ENCODE measurements at regions not wholly inside any gene's neighbourhood (a gene's known extent, or its start where the extent isn't known, plus 50 kb on each side); places are given as distances from the start of the nearest gene placed in this dataset.

DNA sequence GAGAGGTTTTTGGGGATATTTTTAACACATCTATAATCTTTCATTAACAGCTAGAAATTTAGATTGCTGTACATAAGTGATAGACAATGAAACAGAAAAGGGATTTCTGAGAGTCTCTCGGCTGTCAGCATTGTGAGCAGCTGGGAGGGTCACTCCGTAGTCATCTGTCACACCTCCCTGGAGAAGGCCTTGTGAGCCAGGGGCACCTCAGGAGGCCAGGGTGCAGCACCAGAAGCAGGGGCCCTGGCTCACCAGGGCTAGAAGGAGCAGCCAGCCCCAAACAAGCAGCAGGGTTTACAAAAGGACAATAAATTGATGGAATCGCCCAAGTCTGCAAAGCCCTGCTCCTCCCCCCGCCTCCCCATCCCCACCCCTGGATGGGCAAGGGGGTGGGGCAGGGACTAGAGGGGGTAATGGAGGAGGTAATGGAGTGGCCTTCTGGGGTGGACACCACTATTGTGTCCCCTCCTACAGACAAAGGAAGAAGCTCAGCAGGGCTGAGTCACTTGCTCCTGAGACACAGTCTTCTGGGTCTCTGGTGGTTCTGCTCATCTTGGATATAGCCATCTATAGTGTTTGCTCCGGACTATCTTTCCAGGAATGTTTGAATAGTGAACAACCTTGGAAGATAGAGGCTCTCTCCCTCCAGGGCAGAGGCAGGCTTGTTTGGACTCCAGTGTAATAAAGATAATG is 263.4 kb downstream of the NPHP4 start:
- intact Hi-C loops (cut with micrococcal nuclease): no loop called here
- Histone ChIP-seq H3K4me3 (replicated peaks in 1 of 2; ENCODE audit: low read depth in 1 of 2, low read length in 2 of 2) (no peak overlapping the region), H3K4me2 (ENCODE audit: low read length) (no peak overlapping the region), H3K9ac (ENCODE audit: low read length) (no peak overlapping the region), H3K27ac (ENCODE audit: low read depth, low read length) (no peak overlapping the region), H2AFZ (ENCODE audit: low read depth, low read length, poor library complexity, severe bottlenecking) (no peak overlapping the region), H3K36me3 (ENCODE audit: control insufficient read depth in 1 of 2, insufficient read depth in 2 of 2, low read length in 2 of 2) (no peaks in the 10 kb centered on the region), H3K27me3 (ENCODE audit: insufficient read depth, low read length) (peaks cover 21% of the 10 kb centered on the region), H3K9me2 (ENCODE audit: insufficient read depth) (no peaks in the 10 kb centered on the region), H3K79me2 (ENCODE audit: insufficient read depth, low read length) (no peaks in the 10 kb centered on the region), H3K4me1 (ENCODE audit: control insufficient read depth in 1 of 2, insufficient read depth in 2 of 2, low read length in 2 of 2) (no peaks in the 10 kb centered on the region), H3K9me3 (ENCODE audit: control insufficient read depth in 1 of 2, insufficient read depth in 1 of 2, low read depth in 1 of 2, low read length in 2 of 2) (no peaks in the 10 kb centered on the region), H4K20me1 (ENCODE audit: insufficient read depth) (no peaks in the 10 kb centered on the region)
- ChIA-PET CTCF (interaction anchor here (1.1 kb wide), 1 partner anchor 17 kb away, joined by 6 read pairs; no protein-coding TSS in a partner anchor), POLR2A (no interaction called here), RAD21 (ENCODE audit: low non-redundant PET in 1 of 2, low total read pairs in 2 of 2, uncharacterized antibody in 2 of 2, unreplicated experiment in 2 of 2) (no interaction called here)
- DNase-seq (ENCODE audit: low read depth, low spot score) (no peak), ATAC-seq (no peak)
- no TSS peak for BruUV-seq (replicated peaks)
- TF ChIP-seq RAD21 (IDR thresholded peaks at IDR 0.05; ENCODE audit: low read depth) (no peak), ZNF274 (IDR thresholded peaks at IDR 0.05; ENCODE audit: low read depth, low read length) (no peak), SRF (IDR thresholded peaks at IDR 0.05; ENCODE audit: low read depth) (no peak), ZFX (IDR thresholded peaks at IDR 0.05) (no peak), YY1 (IDR thresholded peaks at IDR 0.05; ENCODE audit: extremely low read depth, insufficient replicate concordance, low read depth, low read length) (no peak), EZH2phosphoT487 (IDR thresholded peaks at IDR 0.05; ENCODE audit: borderline replicate concordance) (no peak), EZH2 (IDR thresholded peaks at IDR 0.05) (no peak), CTCF (IDR thresholded peaks at IDR 0.05 in 2 of 3, conservative IDR thresholded peaks at IDR 0.05 in 1 of 3; ENCODE audit: borderline replicate concordance in 1 of 3, insufficient read depth in 1 of 3, low read depth in 2 of 3, low read length in 2 of 3) (no peak), POLR2AphosphoS5 (IDR thresholded peaks at IDR 0.05; ENCODE audit: low read depth, low read length) (no peak), CEBPB (IDR thresholded peaks at IDR 0.05; ENCODE audit: low read depth) (no peak), FOSL1 (IDR thresholded peaks at IDR 0.05; ENCODE audit: low read depth) (no peak), EGR1 (IDR thresholded peaks at IDR 0.05; ENCODE audit: low read depth) (no peak), SP1 (IDR thresholded peaks at IDR 0.05; ENCODE audit: low read depth) (no peak), CBX3 (IDR thresholded peaks at IDR 0.05; ENCODE audit: low read depth) (no peak)
- TF ChIP-seq, protein P1, sequence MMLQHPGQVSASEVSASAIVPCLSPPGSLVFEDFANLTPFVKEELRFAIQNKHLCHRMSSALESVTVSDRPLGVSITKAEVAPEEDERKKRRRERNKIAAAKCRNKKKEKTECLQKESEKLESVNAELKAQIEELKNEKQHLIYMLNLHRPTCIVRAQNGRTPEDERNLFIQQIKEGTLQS (IDR thresholded peaks at IDR 0.05): no peak
- TF ChIP-seq, protein P2, sequence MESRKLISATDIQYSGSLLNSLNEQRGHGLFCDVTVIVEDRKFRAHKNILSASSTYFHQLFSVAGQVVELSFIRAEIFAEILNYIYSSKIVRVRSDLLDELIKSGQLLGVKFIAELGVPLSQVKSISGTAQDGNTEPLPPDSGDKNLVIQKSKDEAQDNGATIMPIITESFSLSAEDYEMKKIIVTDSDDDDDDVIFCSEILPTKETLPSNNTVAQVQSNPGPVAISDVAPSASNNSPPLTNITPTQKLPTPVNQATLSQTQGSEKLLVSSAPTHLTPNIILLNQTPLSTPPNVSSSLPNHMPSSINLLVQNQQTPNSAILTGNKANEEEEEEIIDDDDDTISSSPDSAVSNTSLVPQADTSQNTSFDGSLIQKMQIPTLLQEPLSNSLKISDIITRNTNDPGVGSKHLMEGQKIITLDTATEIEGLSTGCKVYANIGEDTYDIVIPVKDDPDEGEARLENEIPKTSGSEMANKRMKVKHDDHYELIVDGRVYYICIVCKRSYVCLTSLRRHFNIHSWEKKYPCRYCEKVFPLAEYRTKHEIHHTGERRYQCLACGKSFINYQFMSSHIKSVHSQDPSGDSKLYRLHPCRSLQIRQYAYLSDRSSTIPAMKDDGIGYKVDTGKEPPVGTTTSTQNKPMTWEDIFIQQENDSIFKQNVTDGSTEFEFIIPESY (IDR thresholded peaks at IDR 0.05; ENCODE audit: extremely low read depth, insufficient replicate concordance, low read length): no peak

All from HCT116 (cell line).